Fibroblast of lung (primary cell): ENCODE measurements at regions not wholly inside any gene's neighbourhood (a gene's known extent, or its start where the extent isn't known, plus 50 kb on each side); places are given as distances from the start of the nearest gene placed in this dataset.

Experiments used
- DNase-seq, 2 donors: peaks; one replicate each; pipeline versions ENCODE4 v3.0.0 to v3.0.0-alpha.2; 2010; ENCODE audit warnings: low read depth in 2 of 2
- H2AFZ ChIP-seq: 2 replicates; pipeline ENCODE4 v1.5.1; 2012; ENCODE audit warnings: low read length, control low read depth, inconsistent platforms
- H3K27ac ChIP-seq: 2 replicates; pipeline ENCODE4 v1.5.1; 2011; ENCODE audit warnings: low read length, control low read depth; ENCODE audit not compliant: insufficient read depth
- H3K27me3 ChIP-seq: 2 replicates; pipeline ENCODE4 v1.5.1; 2011; ENCODE audit warnings: mild to moderate bottlenecking, low read length; ENCODE audit not compliant: control insufficient read depth, insufficient read depth
- H3K36me3 ChIP-seq: 2 replicates; pipeline ENCODE4 v1.5.1; 2011; ENCODE audit warnings: low read length; ENCODE audit not compliant: control insufficient read depth, insufficient read depth
- H3K4me1 ChIP-seq: 2 replicates; pipeline ENCODE4 v1.5.1; 2011; ENCODE audit warnings: low read length; ENCODE audit not compliant: control insufficient read depth, insufficient read depth; ENCODE audit errors: extremely low read depth
- H3K4me2 ChIP-seq: 2 replicates; pipeline ENCODE4 v1.5.1; 2011; ENCODE audit warnings: low read length, control low read depth; ENCODE audit not compliant: insufficient read depth; ENCODE audit errors: extremely low read depth
- H3K4me3 ChIP-seq, 4 experiments: fragments of 200-600 bp in 1 of 4; sonication (generic) in 1 of 4; replicated peaks in 1 of 4; 2 replicates each; pipeline ENCODE4 v1.5.1; 2011 to 2016; ENCODE audit warnings: low read length in 4 of 4, low read depth in 3 of 4, mild to moderate bottlenecking in 3 of 4, control low read depth in 2 of 4, inconsistent platforms in 1 of 4, mixed read lengths in 1 of 4; ENCODE audit not compliant: insufficient read depth in 1 of 4; ENCODE audit errors: control extremely low read depth in 1 of 4
- H3K79me2 ChIP-seq: 2 replicates; pipeline ENCODE4 v1.5.1; 2012; ENCODE audit warnings: mild to moderate bottlenecking, low read length, inconsistent platforms; ENCODE audit not compliant: control insufficient read depth, insufficient read depth
- H3K9ac ChIP-seq: 2 replicates; pipeline ENCODE4 v1.5.1; 2011; ENCODE audit warnings: mild to moderate bottlenecking, low read length, control low read depth; ENCODE audit not compliant: insufficient read depth
- H3K9me3 ChIP-seq: 2 replicates; pipeline ENCODE4 v1.5.1; 2012; ENCODE audit warnings: low read depth, low read length; ENCODE audit not compliant: control insufficient read depth, insufficient read depth
- H4K20me1 ChIP-seq: 2 replicates; pipeline ENCODE4 v1.5.1; 2011; ENCODE audit warnings: low read length; ENCODE audit not compliant: control insufficient read depth, insufficient read depth; ENCODE audit errors: extremely low read depth
- CTCF ChIP-seq, 2 donors: IDR thresholded peaks in 1 of 2; conservative IDR thresholded peaks in 1 of 2; 1 replicate in 1 of 2; 2 replicates in 1 of 2; pipeline ENCODE4 v1.5.1; 2011 to 2012; ENCODE audit warnings: low read length in 2 of 2, control low read depth in 1 of 2, inconsistent platforms in 1 of 2, low read depth in 1 of 2, mild to moderate bottlenecking in 1 of 2
- EZH2 ChIP-seq: IDR thresholded peaks from 2 replicates; pipeline ENCODE4 v1.5.1; 2012; ENCODE audit warnings: low read length, control low read depth, mild to moderate bottlenecking; ENCODE audit errors: missing control alignments

- Histone ChIP-seq H3K9ac (no peak overlapping the region), H3K36me3 (no peaks in the 10 kb centered on the region), H3K4me2 (no peak overlapping the region), H3K27me3 (no peaks in the 10 kb centered on the region), H4K20me1 (no peaks in the 10 kb centered on the region), H3K4me1 (peaks cover 4% of the 10 kb centered on the region), H3K27ac (no peak overlapping the region), H3K9me3 (no peaks in the 10 kb centered on the region), H3K79me2 (no peaks in the 10 kb centered on the region), H2AFZ (no peak overlapping the region), H3K4me3 (no peak overlapping the region)
- peak in 1 of 2 donors; percentile 40 for DNase-seq
- TF ChIP-seq CTCF (conservative IDR thresholded peaks at IDR 0.05 in 1 of 2, IDR thresholded peaks at IDR 0.05 in 1 of 2; ENCODE audit: low read depth in 1 of 2, low read length in 2 of 2) (no peak), EZH2 (no peak)
Measured at GRCh38 chr5:125113328-125113727, 366.9 kb upstream of the ZNF608 start.

GRCh38 chr5:125115195-125115525 lies 368.7 kb upstream of the ZNF608 start:
- H3K4me2 ChIP-seq = no peak overlapping the region
- H3K79me2 ChIP-seq = no peaks in the 10 kb centered on the region
- no peak overlapping the region for H2AFZ ChIP-seq
- H3K27me3 ChIP-seq = no peaks in the 10 kb centered on the region
- no peaks in the 10 kb centered on the region for H3K36me3 ChIP-seq
- DNase-seq = no peak
- H4K20me1 ChIP-seq = no peaks in the 10 kb centered on the region
- H3K4me1 ChIP-seq = peaks cover 4% of the 10 kb centered on the region
- no peak overlapping the region for H3K27ac ChIP-seq
- no peak overlapping the region for H3K4me3 ChIP-seq
- no peaks in the 10 kb centered on the region for H3K9me3 ChIP-seq
- no peak overlapping the region for H3K9ac ChIP-seq
- TF ChIP-seq CTCF (conservative IDR thresholded peaks at IDR 0.05 in 1 of 2, IDR thresholded peaks at IDR 0.05 in 1 of 2; ENCODE audit: low read depth in 1 of 2, low read length in 2 of 2) (no peak), EZH2 (no peak)

- peak in 1 of 2 donors; percentile 47 for DNase-seq
- no peak overlapping the region for H3K4me2 ChIP-seq
- H4K20me1 ChIP-seq = no peaks in the 10 kb centered on the region
- no peak overlapping the region for H3K27ac ChIP-seq
- H3K9ac ChIP-seq = no peak overlapping the region
- H3K27me3 ChIP-seq = no peaks in the 10 kb centered on the region
- no peaks in the 10 kb centered on the region for H3K79me2 ChIP-seq
- H3K36me3 ChIP-seq = no peaks in the 10 kb centered on the region
- no peak overlapping the region for H2AFZ ChIP-seq
- H3K9me3 ChIP-seq = no peaks in the 10 kb centered on the region
- no peak overlapping the region for H3K4me3 ChIP-seq
- no peaks in the 10 kb centered on the region for H3K4me1 ChIP-seq
- TF ChIP-seq CTCF (conservative IDR thresholded peaks at IDR 0.05 in 1 of 2, IDR thresholded peaks at IDR 0.05 in 1 of 2; ENCODE audit: low read depth in 1 of 2, low read length in 2 of 2) (no peak), EZH2 (no peak)
Measured at GRCh38 chr5:125117566-125117965, 371.1 kb upstream of the ZNF608 start.
